ENCODE measurements at regions not wholly inside any gene's neighbourhood (a gene's known extent, or its start where the extent isn't known, plus 50 kb on each side); places are given as distances from the start of the nearest gene placed in this dataset.

- TF ChIP-seq PATZ1 (CRISPR knock-in tag; IDR thresholded peaks at IDR 0.05; ENCODE audit: borderline replicate concordance), result no peak
- TF ChIP-seq CREB5 (CRISPR knock-in tag; IDR thresholded peaks at IDR 0.05; ENCODE audit: low read depth), result no peak
- no peak for TF ChIP-seq CSDC2 (CRISPR knock-in tag; IDR thresholded peaks at IDR 0.05)
- no peak for TF ChIP-seq ESRRG (CRISPR knock-in tag; IDR thresholded peaks at IDR 0.05)
- no peak for TF ChIP-seq PPARA (CRISPR knock-in tag; IDR thresholded peaks at IDR 0.05; ENCODE audit: borderline replicate concordance)
- TF ChIP-seq TCF4 (CRISPR knock-in tag; IDR thresholded peaks at IDR 0.05; ENCODE audit: borderline replicate concordance), result no peak
- no peak for TF ChIP-seq OSR1 (CRISPR knock-in tag; IDR thresholded peaks at IDR 0.05)
- no peak for TF ChIP-seq BACH2 (CRISPR knock-in tag; IDR thresholded peaks at IDR 0.05; ENCODE audit: borderline replicate concordance)
Measured at GRCh38 chr18:64518191-64518590, 369.3 kb upstream of the LINC00305 start.
